ENCODE measurements at regions not wholly inside any gene's neighbourhood (a gene's known extent, or its start where the extent isn't known, plus 50 kb on each side); places are given as distances from the start of the nearest gene placed in this dataset.

DNA sequence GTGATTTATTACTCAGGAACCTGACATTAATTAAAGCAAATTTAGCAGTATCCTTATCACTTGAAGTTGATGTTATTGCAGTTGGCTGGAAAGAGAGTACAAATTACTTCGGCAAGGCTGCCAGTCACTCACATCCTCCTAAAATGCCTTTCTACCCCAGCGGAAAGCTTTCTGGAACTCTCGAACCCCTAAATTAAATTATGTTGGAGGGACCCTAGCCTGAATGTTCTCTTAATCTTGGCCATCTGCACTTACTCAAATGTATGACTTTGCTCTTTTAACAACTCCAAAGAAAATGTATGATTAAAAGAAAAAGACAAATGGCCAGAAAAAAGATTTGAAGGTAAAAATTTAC is 242.6 kb upstream of the USP25 start:
- no peaks in the 10 kb centered on the region for H3K27me3 ChIP-seq
- H3K27ac ChIP-seq, result no peak overlapping the region
- no peaks in the 10 kb centered on the region for H3K9me3 ChIP-seq
- no peak for ATAC-seq
- no peaks in the 10 kb centered on the region for H3K36me3 ChIP-seq
- H3K4me1 ChIP-seq, result no peaks in the 10 kb centered on the region
- no peak overlapping the region for H3K4me3 ChIP-seq
- TF ChIP-seq CTCF (IDR thresholded peaks at IDR 0.05) (no peak), POLR2A (IDR thresholded peaks at IDR 0.05) (no peak), POLR2AphosphoS5 (IDR thresholded peaks at IDR 0.05) (no peak), EP300 (IDR thresholded peaks at IDR 0.05) (no peak)
- WGBS, 2 donors (ENCODE audit: low coverage in 1 of 2), result 51 to 74% methylated on average over 3 of the region's 3 CpGs

DNA sequence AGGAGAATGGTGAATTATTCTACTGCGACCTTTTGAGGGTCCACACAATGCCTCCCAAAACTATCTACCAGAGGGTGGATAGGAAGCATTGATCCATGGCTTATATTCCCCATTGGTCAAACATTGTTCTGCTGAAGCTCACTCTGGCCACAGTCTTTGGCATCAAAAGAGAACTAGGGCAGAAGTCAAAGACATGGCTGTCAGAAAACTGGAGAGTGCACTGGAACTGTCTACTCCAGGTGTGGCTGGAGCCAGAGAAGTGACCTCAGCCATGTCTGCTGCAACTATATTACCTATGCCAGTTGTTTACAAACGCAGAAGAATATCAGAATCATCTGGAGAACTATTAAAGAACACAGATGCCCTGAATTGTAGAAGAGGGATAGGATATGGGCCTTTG is 238.7 kb upstream of the USP25 start:
- no peak overlapping the region for H3K4me3 ChIP-seq
- WGBS, 2 donors (ENCODE audit: low coverage in 1 of 2), result 78 to 100% methylated on average over 1 of the region's 2 CpGs
- H3K36me3 ChIP-seq, result no peaks in the 10 kb centered on the region
- no peaks in the 10 kb centered on the region for H3K27me3 ChIP-seq
- H3K27ac ChIP-seq, result no peak overlapping the region
- ATAC-seq, result no peak
- no peaks in the 10 kb centered on the region for H3K4me1 ChIP-seq
- no peak for TF ChIP-seq EP300 (IDR thresholded peaks at IDR 0.05)
- TF ChIP-seq CTCF (IDR thresholded peaks at IDR 0.05), result no peak
- no peak for TF ChIP-seq POLR2AphosphoS5 (IDR thresholded peaks at IDR 0.05)
- no peaks in the 10 kb centered on the region for H3K9me3 ChIP-seq

GRCh38 chr21:15493646-15494045 is 236.1 kb upstream of the USP25 start:
- TF ChIP-seq POLR2A (IDR thresholded peaks at IDR 0.05) (no peak), CTCF (IDR thresholded peaks at IDR 0.05) (no peak), EP300 (IDR thresholded peaks at IDR 0.05) (no peak), POLR2AphosphoS5 (IDR thresholded peaks at IDR 0.05) (no peak)
- no peak overlapping the region for H3K4me3 ChIP-seq
- no peaks in the 10 kb centered on the region for H3K27me3 ChIP-seq
- no peak overlapping the region for H3K27ac ChIP-seq
- no peaks in the 10 kb centered on the region for H3K36me3 ChIP-seq
- H3K9me3 ChIP-seq, result no peaks in the 10 kb centered on the region
- ATAC-seq, result no peak
- H3K4me1 ChIP-seq, result no peaks in the 10 kb centered on the region
- 46 to 65% methylated on average over 3 of the region's 3 CpGs for WGBS, 2 donors (ENCODE audit: low coverage in 1 of 2)

DNA sequence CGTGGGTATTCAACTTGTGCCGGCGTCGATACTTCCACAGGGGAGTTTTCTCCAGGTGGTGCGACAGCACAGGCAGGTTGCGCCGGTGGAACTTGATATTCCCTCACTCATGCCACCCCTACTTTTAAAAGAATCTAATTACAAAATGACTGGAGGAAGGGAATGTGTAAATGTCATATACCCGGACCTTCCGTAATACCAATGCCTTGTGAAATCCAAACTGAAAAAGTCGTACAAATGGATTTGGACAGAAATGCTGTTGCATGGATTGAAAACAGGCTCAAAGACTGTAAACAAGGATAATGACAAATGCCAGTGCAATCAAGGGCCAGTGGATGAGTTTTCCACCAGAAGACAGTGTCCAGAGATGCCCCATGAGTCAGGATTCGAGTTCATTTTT is 235.3 kb upstream of the USP25 start:
- no peak for ATAC-seq
- Histone ChIP-seq H3K27me3 (no peaks in the 10 kb centered on the region), H3K4me3 (no peak overlapping the region), H3K9me3 (no peaks in the 10 kb centered on the region), H3K27ac (no peak overlapping the region), H3K4me1 (no peaks in the 10 kb centered on the region), H3K36me3 (no peaks in the 10 kb centered on the region)
- 87 to 93% methylated on average over 3 to 11 of the region's 11 CpGs for WGBS, 2 donors (ENCODE audit: low coverage in 1 of 2)
- TF ChIP-seq CTCF (IDR thresholded peaks at IDR 0.05) (no peak), EP300 (IDR thresholded peaks at IDR 0.05) (no peak), POLR2A (IDR thresholded peaks at IDR 0.05) (no peak), POLR2AphosphoS5 (IDR thresholded peaks at IDR 0.05) (no peak)

- TF ChIP-seq POLR2AphosphoS5 (IDR thresholded peaks at IDR 0.05), result no peak
- no peaks in the 10 kb centered on the region for H3K9me3 ChIP-seq
- 74 to 75% methylated on average over 3 of the region's 3 CpGs for WGBS, 2 donors (ENCODE audit: low coverage in 1 of 2)
- H3K36me3 ChIP-seq, result no peaks in the 10 kb centered on the region
- H3K27me3 ChIP-seq, result no peaks in the 10 kb centered on the region
- H3K4me1 ChIP-seq, result no peaks in the 10 kb centered on the region
- no peak overlapping the region for H3K27ac ChIP-seq
- no peak for ATAC-seq
- H3K4me3 ChIP-seq, result no peak overlapping the region
Measured at GRCh38 chr21:15495965-15496364, 233.8 kb upstream of the USP25 start.

- no peaks in the 10 kb centered on the region for H3K4me1 ChIP-seq
- H3K27me3 ChIP-seq, result no peaks in the 10 kb centered on the region
- no peak for ATAC-seq
- H3K4me3 ChIP-seq, result no peak overlapping the region
- no peak for TF ChIP-seq EP300 (IDR thresholded peaks at IDR 0.05)
- TF ChIP-seq POLR2A (IDR thresholded peaks at IDR 0.05), result no peak
- TF ChIP-seq CTCF (IDR thresholded peaks at IDR 0.05), result no peak
- no peak for TF ChIP-seq POLR2AphosphoS5 (IDR thresholded peaks at IDR 0.05)
- H3K27ac ChIP-seq, result no peak overlapping the region
- H3K9me3 ChIP-seq, result no peaks in the 10 kb centered on the region
- no peaks in the 10 kb centered on the region for H3K36me3 ChIP-seq
- WGBS, 2 donors (ENCODE audit: low coverage in 1 of 2), result 43 to 74% methylated on average over 2 of the region's 2 CpGs
Measured at GRCh38 chr21:15496911-15497310, 232.9 kb upstream of the USP25 start.
